Epithelial cell of proximal tubule (primary cell): ENCODE measurements at regions not wholly inside any gene's neighbourhood (a gene's known extent, or its start where the extent isn't known, plus 50 kb on each side); places are given as distances from the start of the nearest gene placed in this dataset.

Source experiments
- DNase-seq: peaks from one replicate; pipeline ENCODE4 v3.0.0-alpha.2; 2011; ENCODE audit warnings: low read depth
- H3K4me3 ChIP-seq: 2 replicates; pipeline ENCODE4 v1.5.1; 2011; ENCODE audit warnings: low read depth, mild to moderate bottlenecking, low read length
- CTCF ChIP-seq: conservative IDR thresholded peaks from 2 replicates; pipeline ENCODE4 v1.5.1; 2012; ENCODE audit warnings: low read depth, mild to moderate bottlenecking, low read length

- H3K4me3 ChIP-seq = no peak overlapping the region
- no peak for TF ChIP-seq CTCF
- no peak for DNase-seq
These were observed 230.2 kb upstream of the PAPPA start for GRCh38 chr9:115923410-115923809.

GRCh38 chr9:115923903-115924668, 229.5 kb upstream of the PAPPA start:
- no peak for TF ChIP-seq CTCF
- no peak for DNase-seq
- H3K4me3 ChIP-seq = no peak overlapping the region

GRCh38 chr9:115924669-115924987, 229.0 kb upstream of the PAPPA start:
- no peak for TF ChIP-seq CTCF
- no peak for DNase-seq
- H3K4me3 ChIP-seq = no peak overlapping the region

GRCh38 chr9:115925424-115925823, 228.2 kb upstream of the PAPPA start:
- no peak for DNase-seq
- H3K4me3 ChIP-seq = no peak overlapping the region
- no peak for TF ChIP-seq CTCF

GRCh38 chr9:115930472-115930871, 223.1 kb upstream of the PAPPA start:
- no peak overlapping the region for H3K4me3 ChIP-seq
- no peak for TF ChIP-seq CTCF
- DNase-seq = no peak

- no peak for TF ChIP-seq CTCF
- no peak for DNase-seq
- H3K4me3 ChIP-seq = no peak overlapping the region
These were observed 215.1 kb upstream of the PAPPA start for GRCh38 chr9:115938479-115938878.

- no peak for TF ChIP-seq CTCF
- DNase-seq = no peak
These were observed 214.4 kb upstream of the PAPPA start for GRCh38 chr9:115939065-115939765.

More at GRCh38 chr9:115939065-115939765, 214.4 kb upstream of the PAPPA start:
- H3K4me3 ChIP-seq = no peak overlapping the region
